ENCODE measurements at regions not wholly inside any gene's neighbourhood (a gene's known extent, or its start where the extent isn't known, plus 50 kb on each side); places are given as distances from the start of the nearest gene placed in this dataset.

DNA sequence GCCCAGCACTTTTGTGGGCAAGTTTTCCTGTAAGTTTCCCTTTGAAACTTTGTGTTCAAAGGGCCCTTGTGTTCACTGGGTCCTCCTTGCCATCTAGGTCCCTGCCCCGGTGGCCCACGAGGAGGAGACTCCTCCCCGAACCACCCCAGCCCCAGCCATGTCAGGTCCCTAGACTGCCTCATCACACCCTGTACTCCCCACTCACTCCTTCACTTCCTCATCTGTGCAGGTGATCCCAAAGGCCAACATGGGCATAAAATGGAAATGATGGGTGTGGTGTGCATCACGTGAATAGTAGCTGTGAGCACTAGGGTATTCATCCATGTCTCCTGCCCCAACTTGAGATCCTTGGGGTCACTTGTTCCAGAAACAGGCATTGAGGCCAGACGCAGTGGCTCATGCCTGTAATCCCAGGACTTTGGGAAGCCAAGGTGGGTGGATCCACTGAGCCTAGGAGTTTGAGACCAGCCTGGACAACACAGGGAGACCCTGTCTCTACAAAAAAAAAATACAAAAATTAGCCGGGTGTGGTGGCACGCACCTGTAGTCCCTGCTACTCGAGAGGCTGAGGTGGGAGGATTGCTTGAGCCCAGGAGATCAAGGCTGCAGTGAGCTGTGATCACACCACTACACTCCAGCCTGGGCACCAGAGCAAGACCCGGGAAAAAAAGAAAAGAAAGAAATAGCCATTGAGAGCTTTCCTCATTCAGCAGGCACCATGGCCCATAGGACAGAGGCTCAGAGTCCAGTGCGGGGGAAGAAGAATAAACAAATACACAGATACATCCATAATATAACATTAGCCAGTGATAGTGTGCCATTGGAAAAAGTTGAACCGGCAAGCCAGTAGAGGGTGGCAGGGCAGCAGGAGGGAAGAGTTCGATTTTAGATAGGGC, 74.5 kb downstream of the KATNIP start:
- H2BK20ac ChIP-seq (ENCODE audit: low read depth, low read length): no peak overlapping the region
- H2BK15ac ChIP-seq (ENCODE audit: low read depth, low read length): no peak overlapping the region
- no peak overlapping the region for H3K4me3 ChIP-seq (ENCODE audit: insufficient read depth, low read depth, low read length)
- H2AK9ac ChIP-seq (replicated peaks; ENCODE audit: low read depth, low read length, poor library complexity): no peak overlapping the region
- ChIA-PET CTCF (interaction anchor here (0.5 kb wide), 1 partner anchor 598 kb away, joined by 4 read pairs; no protein-coding TSS in a partner anchor), POLR2A (ENCODE audit: unreplicated experiment) (interaction anchor here (0.6 kb wide), 1 partner anchor 37 kb away, joined by 3 read pairs; no protein-coding TSS in a partner anchor)
- no peak overlapping the region for H2AFZ ChIP-seq (replicated peaks; ENCODE audit: low read length, poor library complexity)
- no peak overlapping the region for H4K8ac ChIP-seq (ENCODE audit: low read depth in 2 of 2, low read length in 2 of 2)
- ATAC-seq (ENCODE audit: low read depth) (no peak), DNase-seq (no peak)
- H3K79me1 ChIP-seq (ENCODE audit: low read depth in 1 of 2, low read length in 2 of 2): no peaks in the 10 kb centered on the region; a peak in 1 of 4 replicates
- peaks cover 3% of the 10 kb centered on the region; the same call in 1 of the 2 replicates for H3K36me3 ChIP-seq (ENCODE audit: control insufficient read depth, insufficient read depth, low read length)
- H4K5ac ChIP-seq (ENCODE audit: low read depth, low read length): no peak overlapping the region
- BruUV-seq (replicated peaks): no TSS peak
- whole genome bisulfite sequencing, 2 experiments (ENCODE audit: extremely low coverage in 2 of 2, insufficient read length in 1 of 2): 83% methylated on average over 2 of the region's 12 CpGs; no CpG with 5 or more reads in 1 of the 2 experiments
- no peak overlapping the region for H3K4ac ChIP-seq (ENCODE audit: low read depth, low read length)
- H3K27ac ChIP-seq (ENCODE audit: insufficient read depth, low read length): no peak overlapping the region
- H4K20me1 ChIP-seq (ENCODE audit: insufficient read depth, low read length): peaks cover 8% of the 10 kb centered on the region; the same call in 1 of the 2 replicates
- H3K56ac ChIP-seq (ENCODE audit: extremely low read depth, insufficient read depth, low read length): no peak overlapping the region
- H2BK120ac ChIP-seq (ENCODE audit: low read depth, low read length): no peak overlapping the region
- H3K9me1 ChIP-seq (ENCODE audit: insufficient read depth, low read length): peaks cover 3% of the 10 kb centered on the region; the same call in 1 of the 2 replicates
- no peak overlapping the region for H3K9ac ChIP-seq (ENCODE audit: low read depth, low read length)
- H4K91ac ChIP-seq (ENCODE audit: insufficient read depth, low read depth, low read length): no peak overlapping the region
- H3K27me3 ChIP-seq (ENCODE audit: control insufficient read depth, insufficient read depth, low read length): no peaks in the 10 kb centered on the region
- intact Hi-C loops (cut with micrococcal nuclease) (loop anchor here (5.0 kb wide), 1 partner anchor 72 kb away; the partner anchor contains the start of gene KATNIP), dilution Hi-C loops (cut with HindIII; ENCODE audit: low sequenced_read_pairs, unreplicated experiment) (no loop called here), in situ Hi-C loops (cut with MboI; ENCODE audit: low sequenced_read_pairs) (no loop called here)
- no peak overlapping the region for H3K18ac ChIP-seq (ENCODE audit: low read depth, low read length)
- H3K14ac ChIP-seq (replicated peaks; ENCODE audit: low read depth, low read length): no peak overlapping the region
- H3K23ac ChIP-seq (ENCODE audit: low read depth, low read length): no peak overlapping the region
- H2AK5ac ChIP-seq (ENCODE audit: low read depth, low read length): no peak overlapping the region
- H3K4me1 ChIP-seq (ENCODE audit: control insufficient read depth, insufficient read depth, low read length): peaks cover 11% of the 10 kb centered on the region; the same call in 1 of the 2 replicates
- no peaks in the 10 kb centered on the region for H3K9me3 ChIP-seq (ENCODE audit: control insufficient read depth, insufficient read depth, low read length)
- TF ChIP-seq FOS (IDR thresholded peaks at IDR 0.05; ENCODE audit: low read depth, low read length) (no peak), RAD21 (IDR thresholded peaks at IDR 0.05; ENCODE audit: low read length) (no peak), RCOR1 (IDR thresholded peaks at IDR 0.05; ENCODE audit: insufficient replicate concordance, low read length) (no peak), MAFK (IDR thresholded peaks at IDR 0.05; ENCODE audit: low read depth, low read length) (no peak), CHD1 (IDR thresholded peaks at IDR 0.05; ENCODE audit: low read depth, low read length) (no peak), RFX5 (IDR thresholded peaks at IDR 0.05; ENCODE audit: low read depth, low read length) (no peak), USF2 (IDR thresholded peaks at IDR 0.05; ENCODE audit: low read depth, low read length) (no peak), BHLHE40 (IDR thresholded peaks at IDR 0.05; ENCODE audit: low read depth, low read length) (no peak), MAZ (IDR thresholded peaks at IDR 0.05; ENCODE audit: borderline replicate concordance, low read depth, low read length) (no peak), POLR2A (IDR thresholded peaks at IDR 0.05; ENCODE audit: low read depth, low read length) (no peak)
- TF ChIP-seq, protein P1, sequence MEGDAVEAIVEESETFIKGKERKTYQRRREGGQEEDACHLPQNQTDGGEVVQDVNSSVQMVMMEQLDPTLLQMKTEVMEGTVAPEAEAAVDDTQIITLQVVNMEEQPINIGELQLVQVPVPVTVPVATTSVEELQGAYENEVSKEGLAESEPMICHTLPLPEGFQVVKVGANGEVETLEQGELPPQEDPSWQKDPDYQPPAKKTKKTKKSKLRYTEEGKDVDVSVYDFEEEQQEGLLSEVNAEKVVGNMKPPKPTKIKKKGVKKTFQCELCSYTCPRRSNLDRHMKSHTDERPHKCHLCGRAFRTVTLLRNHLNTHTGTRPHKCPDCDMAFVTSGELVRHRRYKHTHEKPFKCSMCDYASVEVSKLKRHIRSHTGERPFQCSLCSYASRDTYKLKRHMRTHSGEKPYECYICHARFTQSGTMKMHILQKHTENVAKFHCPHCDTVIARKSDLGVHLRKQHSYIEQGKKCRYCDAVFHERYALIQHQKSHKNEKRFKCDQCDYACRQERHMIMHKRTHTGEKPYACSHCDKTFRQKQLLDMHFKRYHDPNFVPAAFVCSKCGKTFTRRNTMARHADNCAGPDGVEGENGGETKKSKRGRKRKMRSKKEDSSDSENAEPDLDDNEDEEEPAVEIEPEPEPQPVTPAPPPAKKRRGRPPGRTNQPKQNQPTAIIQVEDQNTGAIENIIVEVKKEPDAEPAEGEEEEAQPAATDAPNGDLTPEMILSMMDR (conservative IDR thresholded peaks at IDR 0.05; ENCODE audit: low read depth, low read length): no peak
- no peak overlapping the region for H2BK5ac ChIP-seq (ENCODE audit: low read depth, low read length, poor library complexity, severe bottlenecking)
- H3K4me2 ChIP-seq (ENCODE audit: low read depth, low read length): no peak overlapping the region

All from IMR-90 (cell line).